ENCODE measurements at regions not wholly inside any gene's neighbourhood (a gene's known extent, or its start where the extent isn't known, plus 50 kb on each side); places are given as distances from the start of the nearest gene placed in this dataset.
"Not testable (repeated sequence)": the region's sequence is repeated elsewhere in the genome, so short reads cannot be mapped to it uniquely, and the experiment has no call there.

- DNase-seq = no peak
Observed at GRCh38 chr3:159859836-159860235, 128.8 kb upstream of the IL12A start.

DNA sequence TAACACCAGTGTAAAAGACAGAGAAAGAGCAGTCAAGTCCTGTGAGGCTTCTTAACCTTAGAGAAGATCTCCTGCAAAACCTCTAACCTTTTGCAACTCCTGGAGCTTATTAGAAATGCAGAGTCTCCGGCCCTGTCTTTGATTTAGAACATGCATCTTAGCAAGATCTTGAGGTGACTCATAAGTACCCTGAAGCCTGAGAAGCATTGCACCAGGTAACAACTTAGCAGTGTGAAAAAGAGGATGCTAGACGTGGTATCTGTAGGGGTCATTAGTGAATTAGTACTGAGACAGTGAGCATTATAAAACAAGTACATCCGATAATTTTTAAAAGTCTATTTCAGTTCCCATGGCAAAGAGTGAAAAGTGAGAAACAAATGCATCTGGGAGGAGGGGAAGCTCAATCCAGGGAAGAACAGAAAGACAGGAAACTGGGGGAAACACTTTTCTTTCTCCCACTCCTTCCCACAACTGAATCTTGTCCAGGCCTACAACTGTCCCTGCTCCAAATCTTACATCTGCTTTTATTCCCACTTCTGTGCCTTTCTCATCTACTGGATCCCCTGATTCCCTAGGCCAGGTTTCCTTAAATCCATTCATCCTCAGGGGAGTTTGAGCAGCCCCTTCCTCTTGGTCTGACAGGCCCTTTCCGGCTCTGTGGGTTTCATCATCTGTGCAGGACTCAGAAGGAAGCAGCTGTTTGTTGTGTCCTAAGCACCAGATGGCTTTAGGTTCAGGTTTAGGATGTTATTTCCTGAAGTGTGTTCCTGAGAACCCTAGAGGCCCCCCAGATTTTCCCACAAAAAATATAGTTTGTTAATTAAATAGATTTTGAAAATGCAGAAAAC, 128.1 kb upstream of the IL12A start:
- DNase-seq = no peak

DNA sequence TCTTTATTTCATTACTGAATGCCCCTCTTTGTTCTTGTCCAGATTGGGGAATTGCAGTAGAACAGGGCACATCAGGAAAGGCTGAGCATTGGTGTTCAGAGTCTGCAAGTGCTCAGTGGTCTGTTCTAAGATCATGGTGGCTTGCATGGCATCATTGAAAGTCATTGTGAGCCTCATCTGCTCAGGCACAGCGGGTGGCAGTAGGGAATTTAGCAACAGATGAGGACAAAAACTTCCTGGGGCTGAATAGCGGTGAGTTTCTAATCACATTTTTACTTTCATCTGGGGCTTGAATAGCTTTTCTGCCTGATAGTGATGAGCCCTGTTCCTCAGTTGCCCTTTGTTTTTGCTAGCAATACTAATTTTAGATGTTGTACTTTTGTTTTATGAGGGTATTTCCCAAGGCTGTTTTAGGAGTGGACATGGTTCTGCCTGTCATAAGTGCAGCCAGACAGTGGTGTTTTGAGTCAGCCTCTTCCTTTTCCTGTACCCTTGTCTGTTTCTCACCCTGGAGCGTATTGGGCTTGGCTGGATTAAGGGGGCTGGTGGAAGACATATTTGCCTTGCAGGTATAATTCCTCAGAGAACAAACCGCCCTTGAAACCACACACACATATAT, 127.2 kb upstream of the IL12A start:
- no peak for DNase-seq

DNA sequence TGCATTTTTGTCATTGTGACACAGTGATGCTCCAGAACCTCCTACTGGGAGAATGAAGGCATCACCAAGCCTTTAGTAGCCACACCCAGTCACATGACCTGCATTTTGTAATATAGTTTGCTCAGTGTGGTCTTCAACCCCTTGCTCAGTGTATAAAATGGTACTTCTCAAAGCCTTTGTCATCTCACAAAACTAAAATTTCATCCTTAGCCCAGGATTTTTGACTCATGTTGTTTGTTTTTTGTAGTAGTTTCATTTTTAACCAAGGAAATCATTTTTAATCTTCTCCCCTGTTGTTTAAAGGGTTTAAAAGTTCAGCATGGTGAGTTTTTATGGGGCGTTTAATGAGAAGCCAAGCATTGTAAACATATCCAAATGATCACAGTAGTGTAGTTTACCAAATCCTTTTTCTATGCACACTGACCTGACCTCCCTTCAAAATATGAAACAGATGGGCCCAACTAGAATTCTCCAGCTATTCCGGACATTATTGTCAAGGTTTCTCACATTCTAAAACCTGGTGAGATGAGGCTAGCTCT, 123.5 kb upstream of the IL12A start:
- DNase-seq = no peak

GRCh38 chr3:159866201-159866746, 122.4 kb upstream of the IL12A start:
- no peak for DNase-seq

GRCh38 chr3:159867372-159867771, 121.3 kb upstream of the IL12A start:
- no peak for DNase-seq

GRCh38 chr3:159870723-159871122, 117.9 kb upstream of the IL12A start:
- DNase-seq = no peak

GRCh38 chr3:159872374-159873109, 116.1 kb upstream of the IL12A start:
- DNase-seq = no peak

DNA sequence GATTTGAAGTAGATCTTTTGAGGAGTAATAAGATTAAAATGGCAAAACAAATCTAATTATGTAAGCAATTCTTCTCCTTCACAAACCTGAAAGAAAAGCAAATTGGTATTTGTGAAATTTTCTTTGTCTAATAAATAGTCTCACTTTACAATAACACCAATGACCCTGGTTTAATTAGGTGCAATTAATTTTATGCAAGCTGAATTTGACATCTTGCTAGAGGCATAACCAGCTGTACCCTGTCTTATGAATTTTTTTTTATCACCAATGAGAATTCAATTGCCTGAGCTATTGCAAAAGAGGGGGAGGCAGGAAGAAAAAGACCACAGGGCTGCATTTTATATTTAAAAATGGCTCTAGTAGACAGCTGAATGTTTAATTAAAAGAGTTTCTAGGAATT, 113.5 kb upstream of the IL12A start:
- no peak for DNase-seq

DNA sequence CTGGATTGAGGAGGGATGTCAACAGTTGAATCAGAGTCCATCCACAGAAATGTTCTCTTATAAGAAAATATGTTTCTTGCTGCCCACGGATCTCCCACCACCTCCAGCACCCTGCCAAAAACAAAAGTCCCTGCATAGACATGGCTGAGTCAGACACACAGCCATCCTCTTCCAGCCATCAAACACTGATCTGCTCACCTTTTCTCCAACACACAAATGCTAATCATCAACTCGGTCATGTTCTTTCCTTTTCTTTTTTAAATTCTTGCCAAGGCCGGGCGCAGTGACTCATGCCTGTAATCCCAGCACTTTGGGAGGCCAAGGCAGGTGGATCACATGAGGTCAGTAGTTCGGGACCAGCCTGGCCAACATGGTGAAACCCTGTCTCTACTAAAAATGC, 110.7 kb upstream of the IL12A start:
- no peak for DNase-seq

- no peak for DNase-seq
Observed at GRCh38 chr3:159879146-159879545, 109.5 kb upstream of the IL12A start.

DNA sequence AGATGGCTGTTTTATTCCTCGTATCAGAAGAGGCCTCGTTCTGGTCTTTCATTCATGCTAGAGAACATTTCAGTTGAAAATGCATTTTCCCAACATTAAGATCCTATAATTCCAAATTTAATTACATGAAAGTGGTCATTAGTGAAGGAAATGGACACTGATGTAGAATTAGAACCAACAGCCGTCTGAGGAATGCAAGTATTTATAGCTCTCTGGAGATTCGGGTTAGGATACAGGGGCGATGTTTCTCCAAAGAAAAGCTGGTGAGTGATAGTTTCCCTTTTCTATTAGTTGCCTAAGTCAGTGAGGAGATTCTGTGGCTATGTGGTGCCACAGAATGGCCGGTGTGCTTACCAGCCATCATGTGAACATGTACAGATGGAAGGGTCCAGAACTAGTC, 109.0 kb upstream of the IL12A start:
- no peak for DNase-seq

DNA sequence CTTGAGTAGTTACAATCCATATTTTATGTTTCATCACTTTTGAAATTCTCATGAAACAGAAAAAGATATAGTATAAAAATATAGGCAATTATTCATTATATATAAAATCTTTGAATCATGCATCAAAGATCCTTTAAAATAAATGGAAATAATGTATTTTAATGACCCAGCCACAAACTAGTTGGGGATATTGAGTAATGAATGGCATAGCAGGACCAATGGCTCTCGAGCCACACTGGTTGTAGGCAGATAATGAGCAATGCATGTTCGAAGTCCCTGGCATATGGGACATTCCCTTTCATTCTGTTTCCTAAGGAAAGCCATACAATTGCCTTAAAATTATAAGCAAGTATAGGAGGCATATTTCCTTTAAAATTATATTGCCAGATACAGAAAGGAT, 107.4 kb upstream of the IL12A start:
- DNase-seq = no peak

DNA sequence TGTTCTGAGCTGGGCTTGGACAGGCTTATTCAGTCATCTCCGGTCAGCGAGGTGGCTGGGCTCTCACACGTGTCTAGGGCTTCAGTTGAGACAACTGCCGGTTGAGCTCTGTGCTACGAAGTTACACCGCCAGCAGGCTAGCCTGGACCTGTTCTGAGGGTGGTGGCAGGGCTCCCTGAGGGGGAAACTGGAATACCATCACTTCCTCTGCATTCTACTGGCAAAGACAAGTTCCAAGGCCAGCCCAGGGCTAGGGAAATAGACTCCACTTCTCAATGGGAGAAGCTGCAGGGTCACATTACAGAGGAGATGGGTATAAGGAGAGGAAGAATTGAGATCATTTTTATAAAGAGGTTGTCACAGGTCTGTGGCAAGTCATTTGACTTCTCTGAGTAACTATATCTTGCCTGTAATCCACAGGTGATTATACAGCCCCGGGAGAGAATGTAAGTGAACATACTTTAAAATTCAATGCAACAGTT, 106.8 kb upstream of the IL12A start:
- DNase-seq = no peak

GRCh38 chr3:159882367-159882766, 106.3 kb upstream of the IL12A start:
- no peak for DNase-seq

DNA sequence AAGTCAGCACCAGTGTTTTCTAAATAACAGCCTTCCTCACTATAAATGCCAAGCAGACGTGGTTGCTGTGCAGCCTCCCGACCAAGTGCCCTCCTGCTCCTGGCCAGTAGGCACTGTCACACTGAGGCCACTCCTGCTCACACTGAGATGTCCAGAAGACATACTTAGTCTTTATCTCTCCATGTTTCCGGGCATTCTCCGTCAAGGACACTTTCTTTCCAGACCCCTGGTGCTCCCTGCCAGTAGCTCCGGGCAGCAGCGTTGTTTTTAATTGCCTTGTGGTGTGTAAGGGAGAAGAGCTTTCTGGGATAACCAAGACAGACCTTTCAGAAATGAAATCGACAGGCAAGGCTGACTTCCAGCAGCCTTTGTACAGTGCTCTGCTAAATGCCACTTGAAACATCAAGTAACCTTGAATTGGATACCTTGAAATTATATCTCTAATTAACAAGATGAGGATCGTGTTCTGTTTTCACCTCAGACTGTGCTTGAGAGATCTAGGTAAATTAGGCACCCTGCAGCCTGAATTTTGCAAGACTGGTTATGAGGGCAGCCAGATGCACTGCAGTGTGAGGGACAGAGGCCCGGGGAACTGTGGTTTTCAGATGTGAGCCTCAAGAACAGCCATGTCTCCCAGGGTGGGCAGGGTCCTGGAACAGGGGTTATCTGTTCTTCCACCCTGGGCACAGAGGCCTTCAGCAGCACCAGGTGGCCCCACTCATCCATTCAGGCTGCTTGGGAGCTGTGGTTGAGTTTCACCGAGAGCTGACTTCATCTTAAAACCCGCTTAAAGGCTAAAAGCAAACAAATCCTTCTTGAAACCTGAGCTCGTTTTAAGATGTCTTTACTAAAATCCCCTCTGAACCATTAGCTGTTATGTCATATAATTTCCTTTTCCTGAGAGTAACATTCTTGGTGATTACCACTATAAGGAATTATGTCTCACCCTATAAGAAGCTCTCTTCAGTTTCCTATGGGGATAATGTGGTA, 105.5 kb upstream of the IL12A start:
- DNase-seq = no peak

DNA sequence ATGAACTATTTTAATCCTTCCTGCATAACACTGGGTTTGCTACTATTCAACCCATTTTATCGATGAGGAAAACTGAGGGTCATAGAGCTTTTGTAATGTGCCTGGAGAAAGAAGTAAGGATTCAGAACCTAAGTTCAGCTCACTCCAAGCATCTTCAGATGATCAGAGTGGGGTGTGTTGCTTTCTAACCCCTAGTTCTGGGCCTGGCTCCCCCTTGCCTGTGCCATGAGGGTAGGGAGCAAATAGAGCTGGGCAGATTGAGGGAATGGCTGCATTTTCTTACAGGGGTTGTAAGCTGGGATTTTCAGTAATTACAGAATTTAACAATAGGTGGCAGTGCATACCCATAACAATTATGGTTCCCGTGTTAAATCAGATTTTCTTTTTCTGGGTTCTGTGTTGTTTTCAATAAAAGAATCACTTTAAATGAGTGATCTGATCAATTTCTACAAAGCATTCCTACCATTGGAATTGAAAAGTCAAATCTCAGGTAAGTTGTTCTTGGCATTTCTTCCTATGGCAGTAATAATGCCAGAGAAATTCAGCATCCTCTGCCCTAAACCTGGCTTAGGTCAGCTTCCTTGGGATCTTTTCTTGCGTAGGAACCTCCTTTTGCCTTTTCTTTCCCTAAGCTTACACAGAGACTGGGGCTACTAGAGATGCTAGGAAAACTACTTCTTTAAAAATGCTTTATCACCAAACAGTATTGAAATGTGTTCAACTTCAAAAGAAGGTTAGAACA, 103.8 kb upstream of the IL12A start:
- peak; percentile 53 for DNase-seq

GRCh38 chr3:159886050-159886449, 102.6 kb upstream of the IL12A start:
- DNase-seq = no peak

- not testable (repeated sequence) for DNase-seq
Observed at GRCh38 chr3:159886530-159886929, 102.1 kb upstream of the IL12A start.

GRCh38 chr3:159887168-159887567, 101.5 kb upstream of the IL12A start:
- DNase-seq = no peak

GRCh38 chr3:159887911-159888310, 100.7 kb upstream of the IL12A start:
- DNase-seq = no peak
